ENCODE measurements at regions not wholly inside any gene's neighbourhood (a gene's known extent, or its start where the extent isn't known, plus 50 kb on each side); places are given as distances from the start of the nearest gene placed in this dataset.
"Not testable (repeated sequence)": the region's sequence is repeated elsewhere in the genome, so short reads cannot be mapped to it uniquely, and the experiment has no call there.

DNA sequence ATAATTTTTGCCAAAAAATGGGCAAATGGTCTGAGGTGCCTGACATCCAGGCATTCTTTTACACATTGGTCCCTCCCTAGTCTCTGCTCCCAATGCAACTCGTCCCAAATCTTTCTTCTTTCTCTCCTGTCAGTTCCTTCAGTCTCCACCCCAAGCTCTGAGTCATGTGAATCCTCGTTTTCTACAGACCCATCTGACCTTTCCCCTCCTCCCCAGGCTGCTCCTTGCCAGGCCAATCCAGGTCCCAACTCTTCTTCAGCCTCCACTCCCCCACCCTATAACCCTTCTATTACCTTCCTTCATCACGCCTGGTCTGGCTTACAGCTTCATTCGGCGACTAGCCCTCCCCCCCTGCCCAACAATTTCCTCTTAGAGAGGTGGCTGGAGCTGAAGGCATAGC lies 55.3 kb downstream of the BBS10 start:
- DNase-seq (ENCODE audit: extremely low spot score); POLR2A ChIA-PET; CTCF ChIA-PET: not testable (repeated sequence)

DNA sequence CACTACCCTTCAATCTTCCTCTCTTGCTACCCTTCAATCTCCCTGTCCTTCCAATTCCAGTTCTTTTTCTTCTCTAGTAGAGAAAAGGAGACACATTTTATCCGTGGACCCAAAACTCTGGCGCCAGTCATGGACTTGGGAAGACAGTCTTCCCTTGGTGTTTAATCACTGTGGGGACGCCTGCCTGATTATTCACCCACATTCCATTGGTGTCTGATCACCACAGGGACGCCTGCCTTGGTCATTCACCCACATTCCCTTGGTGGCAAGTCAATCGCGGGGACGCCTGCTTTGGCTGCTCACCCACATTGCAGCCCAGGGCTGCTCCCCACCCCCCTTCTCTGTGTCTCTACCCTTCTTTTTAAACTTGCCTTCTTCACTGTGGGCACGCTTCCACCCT lies 55.9 kb downstream of the BBS10 start:
- POLR2A ChIA-PET; CTCF ChIA-PET; DNase-seq (ENCODE audit: extremely low spot score): not testable (repeated sequence)

DNA sequence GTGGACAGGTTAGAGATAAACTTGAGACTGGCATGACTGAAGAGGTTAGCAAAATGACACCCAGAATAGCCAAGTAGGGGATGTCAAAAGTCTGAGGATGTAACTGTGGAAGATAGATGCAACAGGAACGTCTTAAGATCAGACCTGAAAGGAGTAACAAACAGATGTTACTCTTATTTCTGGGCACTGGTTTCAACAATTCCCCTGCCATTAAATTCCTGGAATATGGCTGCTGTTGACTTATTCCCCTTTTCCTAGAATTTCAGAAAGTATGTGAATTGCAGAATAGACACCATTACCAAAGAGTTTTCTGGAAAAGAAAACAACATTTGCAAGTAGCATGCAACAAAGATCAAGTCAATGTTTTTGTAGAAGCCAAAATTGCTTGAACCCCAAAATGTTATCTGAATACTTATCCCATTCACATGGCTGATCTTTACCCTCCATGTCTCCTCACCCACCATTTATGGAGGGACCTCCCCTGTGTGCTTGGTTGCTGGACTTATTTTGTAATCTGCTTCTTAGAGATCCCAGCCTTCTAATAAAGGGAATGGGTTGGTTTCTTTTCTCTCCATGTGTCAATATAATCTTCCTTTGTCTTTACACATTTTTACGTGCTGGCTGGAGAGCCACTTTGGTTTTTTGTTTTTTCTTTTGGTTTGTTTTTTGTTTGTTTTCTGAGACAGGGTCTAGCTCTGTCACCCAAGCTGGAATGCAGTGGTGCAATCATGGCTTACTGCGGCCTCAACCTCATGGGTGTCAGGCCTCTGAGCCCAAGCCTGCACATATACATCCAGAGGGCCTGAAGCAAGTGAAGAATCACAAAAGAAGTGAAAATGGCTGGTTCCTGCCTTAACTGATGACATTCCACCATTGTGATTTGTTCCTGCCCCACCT lies 57.0 kb downstream of the BBS10 start:
- no peak for DNase-seq (ENCODE audit: extremely low spot score)
- TF ChIP-seq HDGF (IDR thresholded peaks at IDR 0.05; ENCODE audit: borderline replicate concordance): no peak
- no peak for TF ChIP-seq ARNT (IDR thresholded peaks at IDR 0.05)
- TF ChIP-seq NFRKB (IDR thresholded peaks at IDR 0.05): no peak
- no peak for TF ChIP-seq L3MBTL2 (conservative IDR thresholded peaks at IDR 0.05)
- no peak for TF ChIP-seq LEF1 (IDR thresholded peaks at IDR 0.05; ENCODE audit: borderline replicate concordance)
- no peak for TF ChIP-seq ZNF384 (IDR thresholded peaks at IDR 0.05)
- TF ChIP-seq FOXM1 (IDR thresholded peaks at IDR 0.05; ENCODE audit: borderline replicate concordance): no peak
- no peak for TF ChIP-seq BHLHE40 (IDR thresholded peaks at IDR 0.05; ENCODE audit: borderline replicate concordance)
- TF ChIP-seq SP1 (IDR thresholded peaks at IDR 0.05): no peak
- no peak for TF ChIP-seq ELF4 (IDR thresholded peaks at IDR 0.05)
- no peak for TF ChIP-seq SUZ12 (IDR thresholded peaks at IDR 0.05)
- no peak for TF ChIP-seq FOXK2 (IDR thresholded peaks at IDR 0.05)
- TF ChIP-seq, protein P1, sequence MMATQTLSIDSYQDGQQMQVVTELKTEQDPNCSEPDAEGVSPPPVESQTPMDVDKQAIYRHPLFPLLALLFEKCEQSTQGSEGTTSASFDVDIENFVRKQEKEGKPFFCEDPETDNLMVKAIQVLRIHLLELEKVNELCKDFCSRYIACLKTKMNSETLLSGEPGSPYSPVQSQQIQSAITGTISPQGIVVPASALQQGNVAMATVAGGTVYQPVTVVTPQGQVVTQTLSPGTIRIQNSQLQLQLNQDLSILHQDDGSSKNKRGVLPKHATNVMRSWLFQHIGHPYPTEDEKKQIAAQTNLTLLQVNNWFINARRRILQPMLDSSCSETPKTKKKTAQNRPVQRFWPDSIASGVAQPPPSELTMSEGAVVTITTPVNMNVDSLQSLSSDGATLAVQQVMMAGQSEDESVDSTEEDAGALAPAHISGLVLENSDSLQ (IDR thresholded peaks at IDR 0.05): no peak
- POLR2A ChIA-PET: no interaction called here
- CTCF ChIA-PET: no interaction called here

DNA sequence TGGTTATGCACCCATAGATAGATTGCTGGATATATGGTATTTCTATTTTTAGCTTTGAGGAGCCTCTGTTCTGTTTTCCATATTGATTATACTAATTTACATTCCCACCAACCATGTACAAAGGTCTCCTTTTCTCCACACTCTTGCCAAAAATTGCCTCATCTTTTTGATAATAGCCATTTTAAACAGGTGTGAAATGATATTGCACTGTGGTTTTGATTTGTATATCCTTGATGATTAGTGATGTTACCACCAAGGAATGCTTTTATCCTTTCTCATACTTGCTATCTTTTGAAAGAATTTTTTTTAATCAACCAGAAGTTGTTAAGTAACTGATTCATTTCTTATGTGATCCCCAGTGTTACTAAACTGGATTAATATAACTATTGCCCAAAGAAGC lies 60.0 kb downstream of the BBS10 start:
- CTCF ChIA-PET: no interaction called here
- POLR2A ChIA-PET: no interaction called here
- DNase-seq (ENCODE audit: extremely low spot score): no peak
- TF ChIP-seq LEF1 (IDR thresholded peaks at IDR 0.05; ENCODE audit: borderline replicate concordance) (no peak), TARDBP (IDR thresholded peaks at IDR 0.05) (no peak), SP1 (IDR thresholded peaks at IDR 0.05) (no peak), ZNF384 (IDR thresholded peaks at IDR 0.05) (no peak), FOXA1 (IDR thresholded peaks at IDR 0.05) (no peak), CTBP1 (IDR thresholded peaks at IDR 0.05; ENCODE audit: borderline replicate concordance) (no peak), NFRKB (IDR thresholded peaks at IDR 0.05) (no peak), ARNT (IDR thresholded peaks at IDR 0.05) (no peak), FOXM1 (IDR thresholded peaks at IDR 0.05; ENCODE audit: borderline replicate concordance) (no peak), SUZ12 (IDR thresholded peaks at IDR 0.05) (no peak), BHLHE40 (IDR thresholded peaks at IDR 0.05; ENCODE audit: borderline replicate concordance) (no peak), ELF4 (IDR thresholded peaks at IDR 0.05) (no peak), FOXK2 (IDR thresholded peaks at IDR 0.05) (no peak), L3MBTL2 (conservative IDR thresholded peaks at IDR 0.05) (no peak), HDGF (IDR thresholded peaks at IDR 0.05; ENCODE audit: borderline replicate concordance) (no peak)
- TF ChIP-seq, protein P1 (IDR thresholded peaks at IDR 0.05): no peak

DNA sequence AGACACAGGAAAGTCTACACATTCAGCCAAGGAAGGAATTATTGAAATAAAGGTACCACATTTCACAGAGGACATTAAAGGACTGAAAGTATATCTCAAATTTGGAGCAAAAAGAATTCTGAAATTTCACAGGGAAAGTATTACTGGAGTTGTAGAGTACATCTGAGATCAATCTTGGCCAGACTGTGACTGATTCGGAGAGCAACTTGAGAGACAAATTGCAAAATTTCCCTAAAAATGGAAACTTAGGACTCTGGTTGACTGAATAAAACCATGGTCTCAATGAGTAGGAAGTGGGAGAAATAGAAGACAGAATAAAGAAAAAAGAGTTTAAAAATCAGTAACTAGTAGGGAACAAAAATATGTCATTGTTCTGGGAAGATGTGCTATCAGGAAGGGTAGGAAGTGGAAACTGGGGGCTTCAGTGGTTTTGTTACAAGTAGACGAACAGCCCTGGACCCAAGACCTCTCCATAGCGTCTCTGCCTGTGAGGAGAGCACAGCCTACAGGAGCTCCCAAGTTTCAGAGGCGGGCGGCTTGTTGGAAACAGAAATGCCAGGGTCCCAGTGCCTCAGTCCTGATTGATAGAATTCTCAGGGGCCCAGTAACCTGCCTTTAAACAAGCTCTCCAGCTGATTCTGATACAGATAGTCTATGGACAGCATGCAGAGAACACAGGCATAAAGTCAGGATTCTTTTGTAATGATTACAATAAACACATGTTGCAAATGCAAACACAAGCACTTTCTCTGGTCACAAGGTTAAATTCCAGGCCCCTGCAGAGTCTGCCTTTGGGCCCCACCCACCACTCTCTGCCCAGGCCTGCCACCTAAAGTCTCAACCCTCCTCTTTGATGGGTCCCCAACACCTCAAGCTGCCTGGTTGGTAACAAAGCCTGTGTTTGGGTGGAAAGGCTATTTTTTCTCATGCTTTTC lies 63.1 kb downstream of the BBS10 start:
- no peak for DNase-seq (ENCODE audit: extremely low spot score)
- CTCF ChIA-PET: interaction anchor here (0.6 to 0.9 kb wide), 2 partner anchors 175 to 282 kb away, joined by 3 read pairs; no protein-coding TSS in a partner anchor
- TF ChIP-seq L3MBTL2 (conservative IDR thresholded peaks at IDR 0.05) (no peak), FOXM1 (IDR thresholded peaks at IDR 0.05; ENCODE audit: borderline replicate concordance) (no peak), LEF1 (IDR thresholded peaks at IDR 0.05; ENCODE audit: borderline replicate concordance) (no peak), TARDBP (IDR thresholded peaks at IDR 0.05) (no peak), HDGF (IDR thresholded peaks at IDR 0.05; ENCODE audit: borderline replicate concordance) (no peak), BHLHE40 (IDR thresholded peaks at IDR 0.05; ENCODE audit: borderline replicate concordance) (no peak), SUZ12 (IDR thresholded peaks at IDR 0.05) (no peak), FOXK2 (IDR thresholded peaks at IDR 0.05) (no peak), SP1 (IDR thresholded peaks at IDR 0.05) (no peak)
- POLR2A ChIA-PET: no interaction called here

DNA sequence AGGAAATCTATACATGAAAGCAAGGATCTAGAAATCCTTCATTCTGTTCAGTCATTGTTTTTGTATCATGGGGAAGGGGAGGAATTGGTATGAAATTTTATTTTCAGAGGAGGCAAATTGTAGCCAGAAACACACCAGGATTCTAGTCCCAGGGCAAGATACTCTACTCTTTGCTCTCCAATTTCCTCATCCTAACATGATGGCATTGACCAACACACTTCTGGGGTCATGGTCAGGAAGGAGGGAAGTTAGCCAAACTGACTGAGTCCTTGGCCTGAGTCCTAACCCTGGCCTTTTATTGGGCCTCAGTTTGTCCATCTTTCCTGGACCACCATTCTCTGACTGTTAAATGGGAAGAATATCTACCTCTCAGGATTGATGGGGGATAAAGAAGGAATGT lies 65.5 kb downstream of the BBS10 start:
- TF ChIP-seq ARNT (IDR thresholded peaks at IDR 0.05): no peak
- ChIA-PET POLR2A (no interaction called here), CTCF (no interaction called here)
- DNase-seq (ENCODE audit: extremely low spot score): no peak

DNA sequence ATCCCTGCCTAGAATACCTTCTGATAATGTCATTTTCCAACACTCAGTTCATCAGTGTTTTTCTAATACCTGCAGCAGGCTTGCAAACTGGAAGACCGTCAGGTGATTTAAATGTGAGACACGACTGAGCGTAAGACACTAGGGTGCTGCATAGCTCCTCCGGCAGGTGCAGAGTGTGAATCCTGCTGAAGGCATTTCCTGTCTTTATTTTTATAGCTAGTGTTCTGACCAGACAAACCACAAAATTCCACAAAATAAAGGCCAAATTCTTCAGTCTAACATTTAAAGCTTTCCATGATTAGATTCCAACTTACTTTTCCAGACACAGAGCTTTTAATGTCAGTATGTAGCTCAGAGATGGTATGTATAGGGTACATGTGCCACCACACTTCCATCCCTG lies 70.7 kb downstream of the BBS10 start:
- no peak for TF ChIP-seq FOXK2 (IDR thresholded peaks at IDR 0.05)
- no peak for TF ChIP-seq CTBP1 (IDR thresholded peaks at IDR 0.05; ENCODE audit: borderline replicate concordance)
- no peak for TF ChIP-seq ZNF384 (IDR thresholded peaks at IDR 0.05)
- ChIA-PET CTCF (no interaction called here), POLR2A (no interaction called here)
- DNase-seq (ENCODE audit: extremely low spot score): no peak
